HEK293T (cell line): ENCODE measurements at regions not wholly inside any gene's neighbourhood (a gene's known extent, or its start where the extent isn't known, plus 50 kb on each side); places are given as distances from the start of the nearest gene placed in this dataset.

ENCODE experiments used
- ELF4 ChIP-seq: fragments of 450-650 bp; IDR thresholded peaks from 2 replicates; pipeline ENCODE4 v1.6.1; 2017; ENCODE audit warnings: antibody characterized with exemption
- SP1 ChIP-seq: fragments of 450-650 bp; IDR thresholded peaks from 2 replicates; pipeline ENCODE4 v1.6.1; 2017

DNA sequence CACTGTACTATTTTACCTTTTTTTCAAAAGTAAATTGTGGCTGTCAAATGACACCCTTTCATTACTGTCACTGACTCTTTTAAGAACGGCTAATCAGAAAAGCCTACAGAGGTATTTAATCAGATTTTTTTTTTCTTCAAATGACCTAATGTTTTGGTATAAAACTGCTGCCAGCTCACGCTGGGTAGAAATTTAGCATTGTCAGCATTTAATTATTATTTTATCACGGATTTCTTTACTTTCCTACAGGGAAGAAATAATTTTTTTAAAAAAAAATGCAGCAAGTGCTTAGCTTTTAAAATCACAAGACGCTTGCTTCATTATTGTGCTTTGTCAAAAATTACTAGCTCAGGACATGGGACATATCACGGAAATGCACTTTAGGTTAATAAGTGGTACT is 149.1 kb upstream of the FOXN3 start:
- no peak for TF ChIP-seq SP1
- no peak for TF ChIP-seq ELF4
